HEK293 (cell line): ENCODE measurements at regions not wholly inside any gene's neighbourhood (a gene's known extent, or its start where the extent isn't known, plus 50 kb on each side); places are given as distances from the start of the nearest gene placed in this dataset.

Experiments
- BCL6B ChIP-seq: fragments of 450-650 bp; formaldehyde crosslinking; IDR thresholded peaks from 2 replicates; pipeline ENCODE4 v1.5.1; 2017; ENCODE audit warnings: missing biosample characterization, missing genetic modification characterization
- GLIS1 ChIP-seq: fragments of 450-650 bp; formaldehyde crosslinking; IDR thresholded peaks from 2 replicates; pipeline ENCODE4 v1.5.1; 2016; ENCODE audit warnings: missing biosample characterization, missing genetic modification characterization
- GLIS2 ChIP-seq: fragments of 450-650 bp; formaldehyde crosslinking; IDR thresholded peaks from 2 replicates; pipeline ENCODE4 v1.5.1; 2016; ENCODE audit warnings: missing biosample characterization, missing genetic modification characterization
- HIC1 ChIP-seq: fragments of 450-650 bp; formaldehyde crosslinking; IDR thresholded peaks from 2 replicates; pipeline ENCODE4 v1.5.1; 2016; ENCODE audit warnings: missing biosample characterization, missing genetic modification characterization
- PATZ1 ChIP-seq: fragments of 450-650 bp; formaldehyde crosslinking; IDR thresholded peaks from 2 replicates; pipeline ENCODE4 v1.5.1; 2016; ENCODE audit warnings: missing biosample characterization, missing genetic modification characterization
- PRDM10 ChIP-seq: fragments of 450-650 bp; formaldehyde crosslinking; IDR thresholded peaks from 2 replicates; pipeline ENCODE4 v1.5.1; 2016; ENCODE audit warnings: missing biosample characterization, missing genetic modification characterization
- REST ChIP-seq: fragments of 450-650 bp; formaldehyde crosslinking; IDR thresholded peaks from 2 replicates; pipeline ENCODE4 v1.5.1; 2016; ENCODE audit warnings: missing biosample characterization, missing genetic modification characterization
- ZBTB26 ChIP-seq: fragments of 450-650 bp; formaldehyde crosslinking; optimal IDR thresholded peaks from 2 replicates; pipeline ENCODE3; 2016; ENCODE audit warnings: missing biosample characterization, mild to moderate bottlenecking, missing genetic modification characterization
- ZNF138 ChIP-seq: fragments of 450-650 bp; formaldehyde crosslinking; IDR thresholded peaks from 2 replicates; pipeline ENCODE4 v1.5.1; 2016; ENCODE audit warnings: missing biosample characterization, missing genetic modification characterization, borderline replicate concordance
- ZNF175 ChIP-seq: fragments of 450-650 bp; formaldehyde crosslinking; IDR thresholded peaks from 2 replicates; pipeline ENCODE4 v1.5.1; 2016; ENCODE audit warnings: missing biosample characterization, missing genetic modification characterization
- ZNF24 ChIP-seq: fragments of 450-650 bp; formaldehyde crosslinking; IDR thresholded peaks from 2 replicates; pipeline ENCODE4 v1.5.1; 2016; ENCODE audit warnings: missing biosample characterization, missing genetic modification characterization
- ZNF26 ChIP-seq: fragments of 450-650 bp; formaldehyde crosslinking; IDR thresholded peaks from 2 replicates; pipeline ENCODE4 v1.5.1; 2016; ENCODE audit warnings: missing biosample characterization, missing genetic modification characterization
- ZNF423 ChIP-seq: fragments of 450-650 bp; formaldehyde crosslinking; IDR thresholded peaks from 2 replicates; pipeline ENCODE4 v1.5.1; 2016; ENCODE audit warnings: missing biosample characterization, missing genetic modification characterization
- ZNF48 ChIP-seq: fragments of 450-650 bp; formaldehyde crosslinking; IDR thresholded peaks from 2 replicates; pipeline ENCODE4 v1.5.1; 2016; ENCODE audit warnings: missing biosample characterization, missing genetic modification characterization
- ZNF530 ChIP-seq: fragments of 450-650 bp; formaldehyde crosslinking; IDR thresholded peaks from 2 replicates; pipeline ENCODE4 v1.5.1; 2016; ENCODE audit warnings: low read depth, missing biosample characterization, missing genetic modification characterization
- ZNF548 ChIP-seq: fragments of 450-650 bp; formaldehyde crosslinking; IDR thresholded peaks from 2 replicates; pipeline ENCODE4 v1.5.1; 2016; ENCODE audit warnings: missing biosample characterization, missing genetic modification characterization
- ZNF561 ChIP-seq: fragments of 450-650 bp; IDR thresholded peaks from 2 replicates; pipeline ENCODE4 v1.5.1; 2018; ENCODE audit warnings: missing biosample characterization, missing genetic modification characterization, borderline replicate concordance
- ZNF580 ChIP-seq: fragments of 450-650 bp; formaldehyde crosslinking; IDR thresholded peaks from 2 replicates; pipeline ENCODE4 v1.5.1; 2016; ENCODE audit warnings: missing biosample characterization, missing genetic modification characterization
- ZNF624 ChIP-seq: fragments of 450-650 bp; formaldehyde crosslinking; IDR thresholded peaks from 2 replicates; pipeline ENCODE4 v1.5.1; 2017; ENCODE audit warnings: missing biosample characterization, missing genetic modification characterization
- ZNF629 ChIP-seq: fragments of 450-650 bp; formaldehyde crosslinking; IDR thresholded peaks from 2 replicates; pipeline ENCODE4 v1.5.1; 2017; ENCODE audit warnings: missing biosample characterization, missing genetic modification characterization
- ZNF639 ChIP-seq: fragments of 450-650 bp; formaldehyde crosslinking; IDR thresholded peaks from 2 replicates; pipeline ENCODE4 v1.5.1; 2016; ENCODE audit warnings: missing biosample characterization, missing genetic modification characterization
- ZSCAN16 ChIP-seq: fragments of 450-650 bp; formaldehyde crosslinking; IDR thresholded peaks from 2 replicates; pipeline ENCODE4 v1.5.1; 2016; ENCODE audit warnings: missing biosample characterization, missing genetic modification characterization

GRCh38 chr11:92376146-92376599, 151.6 kb downstream of the FAT3 start (continued):
- TF ChIP-seq PRDM10 (tag by site-specific recombination) (peak; percentile 36; the same call in 1 of the 2 replicates), ZNF629 (tag by site-specific recombination) (peak; percentile 67), ZSCAN16 (tag by site-specific recombination) (no peak), PATZ1 (0 out of 2 replicates have a peak, but pooled peaks have one; percentile 33), GLIS1 (peak; percentile 93), ZNF580 (tag by site-specific recombination) (no peak), ZNF530 (tag by site-specific recombination) (no peak), ZNF48 (tag by site-specific recombination) (no peak), GLIS2 (no peak), ZNF548 (tag by site-specific recombination) (no peak), ZNF24 (tag by site-specific recombination) (peak; percentile 51; the same call in 1 of the 2 replicates), ZNF26 (tag by site-specific recombination) (no peak), HIC1 (tag by site-specific recombination) (peak; percentile 45; the same call in 1 of the 2 replicates), ZNF639 (0 out of 2 replicates have a peak, but pooled peaks have one; percentile 15), ZNF423 (tag by site-specific recombination) (no peak), ZNF138 (tag by site-specific recombination) (no peak), ZNF624 (tag by site-specific recombination) (no peak), REST (tag by site-specific recombination) (no peak), ZNF561 (tag by site-specific recombination) (no peak), ZNF175 (tag by site-specific recombination) (no peak), ZBTB26 (tag by site-specific recombination) (no peak), BCL6B (peak; percentile 31; the same call in 1 of the 2 replicates)
- TF ChIP-seq, all 188 proteins: peak for 25
